HEK293 (cell line): ENCODE measurements at regions not wholly inside any gene's neighbourhood (a gene's known extent, or its start where the extent isn't known, plus 50 kb on each side); places are given as distances from the start of the nearest gene placed in this dataset.

Experiments used
- SP7 ChIP-seq: fragments of 450-650 bp; formaldehyde crosslinking; IDR thresholded peaks from 2 replicates; pipeline ENCODE4 v1.5.1; 2016; ENCODE audit warnings: missing biosample characterization, missing genetic modification characterization
- ZNF274 ChIP-seq, 2 experiments: fragments of 200-500 bp in 1 of 2; fragments of 450-650 bp in 1 of 2; sonication (Bioruptor generic) in 1 of 2; formaldehyde crosslinking in 1 of 2; IDR thresholded peaks; 2 replicates each; pipeline versions ENCODE4 v1.5.1 to v1.6.1; 2014 to 2016; ENCODE audit warnings: borderline replicate concordance in 1 of 2, inconsistent platforms in 1 of 2, low read length in 1 of 2, missing biosample characterization in 1 of 2, missing genetic modification characterization in 1 of 2
- ZNF311 ChIP-seq: fragments of 450-650 bp; formaldehyde crosslinking; IDR thresholded peaks from 2 replicates; pipeline ENCODE4 v1.5.1; 2017; ENCODE audit warnings: missing biosample characterization, missing genetic modification characterization, borderline replicate concordance
- ZNF777 ChIP-seq: fragments of 450-650 bp; formaldehyde crosslinking; IDR thresholded peaks from 2 replicates; pipeline ENCODE4 v1.5.1; 2017; ENCODE audit warnings: missing biosample characterization, missing genetic modification characterization, borderline replicate concordance
- TF ChIP-seq, protein P1 (sequence below): fragments of 450-650 bp; formaldehyde crosslinking; IDR thresholded peaks from 2 replicates; pipeline ENCODE4 v1.5.1; 2016; ENCODE audit warnings: missing biosample characterization, missing genetic modification characterization
- TF ChIP-seq, protein P2 (sequence below): fragments of 450-650 bp; formaldehyde crosslinking; IDR thresholded peaks from 2 replicates; pipeline ENCODE4 v1.5.1; 2016; ENCODE audit warnings: missing biosample characterization, missing genetic modification characterization
- TF ChIP-seq, protein P3 (sequence below): fragments of 450-650 bp; formaldehyde crosslinking; IDR thresholded peaks from 2 replicates; pipeline ENCODE4 v1.5.1; 2016; ENCODE audit warnings: missing biosample characterization, missing genetic modification characterization
- TF ChIP-seq, protein P4 (sequence below): fragments of 450-650 bp; formaldehyde crosslinking; IDR thresholded peaks from 2 replicates; pipeline ENCODE4 v1.5.1; 2016; ENCODE audit warnings: missing biosample characterization, missing genetic modification characterization, low read depth
- TF ChIP-seq, protein P5 (sequence below): fragments of 450-650 bp; formaldehyde crosslinking; IDR thresholded peaks from 2 replicates; pipeline ENCODE4 v1.5.1; 2016; ENCODE audit warnings: missing biosample characterization, missing genetic modification characterization

DNA sequence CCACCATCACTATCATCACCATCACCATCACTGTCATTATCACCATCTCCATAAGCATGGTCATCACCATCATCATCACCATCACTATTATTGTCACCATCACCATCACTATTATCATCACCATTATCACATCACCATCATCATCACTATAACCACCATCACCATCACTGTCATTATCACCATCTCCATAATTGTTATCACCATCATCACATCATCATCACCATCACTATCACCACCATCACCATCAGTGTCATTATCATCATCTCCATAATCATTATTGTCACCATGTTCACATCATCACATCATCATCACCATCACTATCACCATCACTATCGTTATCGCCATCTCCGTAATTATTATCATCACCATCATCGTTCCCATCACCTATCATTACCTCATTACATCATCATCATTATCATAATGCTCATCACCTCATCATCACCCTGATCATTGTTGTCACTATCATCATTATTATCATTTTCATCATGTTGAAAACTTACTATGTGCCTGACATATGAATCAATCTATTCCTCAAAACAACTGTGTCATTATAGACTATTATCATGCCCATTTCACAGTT, 280.3 kb upstream of the HS6ST1 start:
- TF ChIP-seq, protein P1, sequence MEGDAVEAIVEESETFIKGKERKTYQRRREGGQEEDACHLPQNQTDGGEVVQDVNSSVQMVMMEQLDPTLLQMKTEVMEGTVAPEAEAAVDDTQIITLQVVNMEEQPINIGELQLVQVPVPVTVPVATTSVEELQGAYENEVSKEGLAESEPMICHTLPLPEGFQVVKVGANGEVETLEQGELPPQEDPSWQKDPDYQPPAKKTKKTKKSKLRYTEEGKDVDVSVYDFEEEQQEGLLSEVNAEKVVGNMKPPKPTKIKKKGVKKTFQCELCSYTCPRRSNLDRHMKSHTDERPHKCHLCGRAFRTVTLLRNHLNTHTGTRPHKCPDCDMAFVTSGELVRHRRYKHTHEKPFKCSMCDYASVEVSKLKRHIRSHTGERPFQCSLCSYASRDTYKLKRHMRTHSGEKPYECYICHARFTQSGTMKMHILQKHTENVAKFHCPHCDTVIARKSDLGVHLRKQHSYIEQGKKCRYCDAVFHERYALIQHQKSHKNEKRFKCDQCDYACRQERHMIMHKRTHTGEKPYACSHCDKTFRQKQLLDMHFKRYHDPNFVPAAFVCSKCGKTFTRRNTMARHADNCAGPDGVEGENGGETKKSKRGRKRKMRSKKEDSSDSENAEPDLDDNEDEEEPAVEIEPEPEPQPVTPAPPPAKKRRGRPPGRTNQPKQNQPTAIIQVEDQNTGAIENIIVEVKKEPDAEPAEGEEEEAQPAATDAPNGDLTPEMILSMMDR (tag by site-specific recombination) = no peak
- TF ChIP-seq ZNF777 (tag by site-specific recombination) (no peak), SP7 (no peak), ZNF311 (no peak), ZNF274 (IDR thresholded peaks at IDR 0.05; ENCODE audit: low read length) (no peak), ZNF274 (tag by site-specific recombination; IDR thresholded peaks at IDR 0.05; ENCODE audit: borderline replicate concordance) (no peak)
- TF ChIP-seq, protein P2, sequence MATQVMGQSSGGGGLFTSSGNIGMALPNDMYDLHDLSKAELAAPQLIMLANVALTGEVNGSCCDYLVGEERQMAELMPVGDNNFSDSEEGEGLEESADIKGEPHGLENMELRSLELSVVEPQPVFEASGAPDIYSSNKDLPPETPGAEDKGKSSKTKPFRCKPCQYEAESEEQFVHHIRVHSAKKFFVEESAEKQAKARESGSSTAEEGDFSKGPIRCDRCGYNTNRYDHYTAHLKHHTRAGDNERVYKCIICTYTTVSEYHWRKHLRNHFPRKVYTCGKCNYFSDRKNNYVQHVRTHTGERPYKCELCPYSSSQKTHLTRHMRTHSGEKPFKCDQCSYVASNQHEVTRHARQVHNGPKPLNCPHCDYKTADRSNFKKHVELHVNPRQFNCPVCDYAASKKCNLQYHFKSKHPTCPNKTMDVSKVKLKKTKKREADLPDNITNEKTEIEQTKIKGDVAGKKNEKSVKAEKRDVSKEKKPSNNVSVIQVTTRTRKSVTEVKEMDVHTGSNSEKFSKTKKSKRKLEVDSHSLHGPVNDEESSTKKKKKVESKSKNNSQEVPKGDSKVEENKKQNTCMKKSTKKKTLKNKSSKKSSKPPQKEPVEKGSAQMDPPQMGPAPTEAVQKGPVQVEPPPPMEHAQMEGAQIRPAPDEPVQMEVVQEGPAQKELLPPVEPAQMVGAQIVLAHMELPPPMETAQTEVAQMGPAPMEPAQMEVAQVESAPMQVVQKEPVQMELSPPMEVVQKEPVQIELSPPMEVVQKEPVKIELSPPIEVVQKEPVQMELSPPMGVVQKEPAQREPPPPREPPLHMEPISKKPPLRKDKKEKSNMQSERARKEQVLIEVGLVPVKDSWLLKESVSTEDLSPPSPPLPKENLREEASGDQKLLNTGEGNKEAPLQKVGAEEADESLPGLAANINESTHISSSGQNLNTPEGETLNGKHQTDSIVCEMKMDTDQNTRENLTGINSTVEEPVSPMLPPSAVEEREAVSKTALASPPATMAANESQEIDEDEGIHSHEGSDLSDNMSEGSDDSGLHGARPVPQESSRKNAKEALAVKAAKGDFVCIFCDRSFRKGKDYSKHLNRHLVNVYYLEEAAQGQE = no peak
- TF ChIP-seq, protein P3, sequence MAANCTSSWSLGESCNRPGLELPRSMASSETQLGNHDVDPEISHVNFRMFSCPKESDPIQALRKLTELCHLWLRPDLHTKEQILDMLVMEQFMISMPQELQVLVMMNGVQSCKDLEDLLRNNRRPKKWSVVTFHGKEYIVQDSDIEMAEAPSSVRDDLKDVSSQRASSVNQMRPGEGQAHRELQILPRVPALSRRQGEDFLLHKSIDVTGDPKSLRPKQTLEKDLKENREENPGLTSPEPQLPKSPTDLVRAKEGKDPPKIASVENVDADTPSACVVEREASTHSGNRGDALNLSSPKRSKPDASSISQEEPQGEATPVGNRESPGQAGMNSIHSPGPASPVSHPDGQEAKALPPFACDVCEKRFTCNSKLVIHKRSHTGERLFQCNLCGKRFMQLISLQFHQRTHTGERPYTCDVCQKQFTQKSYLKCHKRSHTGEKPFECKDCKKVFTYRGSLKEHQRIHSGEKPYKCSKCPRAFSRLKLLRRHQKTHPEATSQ = no peak
- TF ChIP-seq, protein P4, sequence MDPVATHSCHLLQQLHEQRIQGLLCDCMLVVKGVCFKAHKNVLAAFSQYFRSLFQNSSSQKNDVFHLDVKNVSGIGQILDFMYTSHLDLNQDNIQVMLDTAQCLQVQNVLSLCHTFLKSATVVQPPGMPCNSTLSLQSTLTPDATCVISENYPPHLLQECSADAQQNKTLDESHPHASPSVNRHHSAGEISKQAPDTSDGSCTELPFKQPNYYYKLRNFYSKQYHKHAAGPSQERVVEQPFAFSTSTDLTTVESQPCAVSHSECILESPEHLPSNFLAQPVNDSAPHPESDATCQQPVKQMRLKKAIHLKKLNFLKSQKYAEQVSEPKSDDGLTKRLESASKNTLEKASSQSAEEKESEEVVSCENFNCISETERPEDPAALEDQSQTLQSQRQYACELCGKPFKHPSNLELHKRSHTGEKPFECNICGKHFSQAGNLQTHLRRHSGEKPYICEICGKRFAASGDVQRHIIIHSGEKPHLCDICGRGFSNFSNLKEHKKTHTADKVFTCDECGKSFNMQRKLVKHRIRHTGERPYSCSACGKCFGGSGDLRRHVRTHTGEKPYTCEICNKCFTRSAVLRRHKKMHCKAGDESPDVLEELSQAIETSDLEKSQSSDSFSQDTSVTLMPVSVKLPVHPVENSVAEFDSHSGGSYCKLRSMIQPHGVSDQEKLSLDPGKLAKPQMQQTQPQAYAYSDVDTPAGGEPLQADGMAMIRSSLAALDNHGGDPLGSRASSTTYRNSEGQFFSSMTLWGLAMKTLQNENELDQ = no peak
- TF ChIP-seq, protein P5, sequence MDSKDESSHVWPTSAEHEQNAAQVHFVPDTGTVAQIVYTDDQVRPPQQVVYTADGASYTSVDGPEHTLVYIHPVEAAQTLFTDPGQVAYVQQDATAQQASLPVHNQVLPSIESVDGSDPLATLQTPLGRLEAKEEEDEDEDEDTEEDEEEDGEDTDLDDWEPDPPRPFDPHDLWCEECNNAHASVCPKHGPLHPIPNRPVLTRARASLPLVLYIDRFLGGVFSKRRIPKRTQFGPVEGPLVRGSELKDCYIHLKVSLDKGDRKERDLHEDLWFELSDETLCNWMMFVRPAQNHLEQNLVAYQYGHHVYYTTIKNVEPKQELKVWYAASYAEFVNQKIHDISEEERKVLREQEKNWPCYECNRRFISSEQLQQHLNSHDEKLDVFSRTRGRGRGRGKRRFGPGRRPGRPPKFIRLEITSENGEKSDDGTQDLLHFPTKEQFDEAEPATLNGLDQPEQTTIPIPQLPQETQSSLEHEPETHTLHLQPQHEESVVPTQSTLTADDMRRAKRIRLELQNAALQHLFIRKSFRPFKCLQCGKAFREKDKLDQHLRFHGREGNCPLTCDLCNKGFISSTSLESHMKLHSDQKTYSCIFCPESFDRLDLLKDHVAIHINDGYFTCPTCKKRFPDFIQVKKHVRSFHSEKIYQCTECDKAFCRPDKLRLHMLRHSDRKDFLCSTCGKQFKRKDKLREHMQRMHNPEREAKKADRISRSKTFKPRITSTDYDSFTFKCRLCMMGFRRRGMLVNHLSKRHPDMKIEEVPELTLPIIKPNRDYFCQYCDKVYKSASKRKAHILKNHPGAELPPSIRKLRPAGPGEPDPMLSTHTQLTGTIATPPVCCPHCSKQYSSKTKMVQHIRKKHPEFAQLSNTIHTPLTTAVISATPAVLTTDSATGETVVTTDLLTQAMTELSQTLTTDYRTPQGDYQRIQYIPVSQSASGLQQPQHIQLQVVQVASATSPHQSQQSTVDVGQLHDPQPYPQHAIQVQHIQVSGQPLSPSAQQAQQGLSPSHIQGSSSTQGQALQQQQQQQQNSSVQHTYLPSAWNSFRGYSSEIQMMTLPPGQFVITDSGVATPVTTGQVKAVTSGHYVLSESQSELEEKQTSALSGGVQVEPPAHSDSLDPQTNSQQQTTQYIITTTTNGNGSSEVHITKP (tag by site-specific recombination) = no peak
